ENCODE measurements at regions not wholly inside any gene's neighbourhood (a gene's known extent, or its start where the extent isn't known, plus 50 kb on each side); places are given as distances from the start of the nearest gene placed in this dataset.

DNA sequence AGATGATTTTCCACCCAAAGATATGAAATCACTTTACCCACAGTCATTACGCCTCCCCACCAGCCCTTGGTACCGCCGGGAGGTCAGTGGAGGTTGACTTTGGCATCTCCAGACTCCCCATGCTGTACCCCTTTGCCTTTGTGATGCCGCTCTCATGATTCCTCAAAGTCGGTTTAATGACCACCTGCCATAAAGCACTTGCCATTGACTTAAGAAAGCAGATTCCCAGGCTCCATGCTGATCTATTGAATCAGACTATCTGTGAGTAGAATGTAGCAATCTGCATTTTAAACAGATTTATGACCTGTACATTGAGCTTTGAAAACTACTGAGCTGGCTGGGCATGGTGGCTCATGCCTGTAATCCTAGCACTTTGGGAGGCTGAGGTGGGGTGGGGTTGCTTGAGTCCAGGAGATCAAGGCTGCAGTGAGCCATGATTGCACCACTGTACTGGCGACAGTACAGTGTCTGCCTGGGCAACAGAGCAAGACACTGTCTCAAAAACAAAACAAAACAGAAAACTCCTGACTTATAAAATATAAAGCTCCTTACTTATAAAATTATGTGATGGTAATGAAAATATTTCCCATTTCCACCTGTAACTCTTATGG, 235.2 kb downstream of the KLF5 start:
- no peak overlapping the region for H3K4me3 Mint-ChIP-seq
- POLR2A ChIA-PET = no interaction called here
- no peak for ATAC-seq

GRCh38 chr13:73292127-73292526, 233.3 kb downstream of the KLF5 start:
- ChIA-PET POLR2A (no interaction called here), CTCF (no interaction called here)
- Mint-ChIP-seq H3K9me3 (ENCODE audit: insufficient read depth) (no peaks in the 10 kb centered on the region), H3K27ac (no peak overlapping the region), H3K27me3 (ENCODE audit: low read depth) (peaks cover 14% of the 10 kb centered on the region), H3K36me3 (ENCODE audit: low read depth) (no peaks in the 10 kb centered on the region), H3K4me3 (no peak overlapping the region), H3K4me1 (ENCODE audit: low read depth) (peaks cover 5% of the 10 kb centered on the region)
- DNase-seq (no peak), ATAC-seq (no peak)

More for the DNA sequence above, 235.2 kb downstream of the KLF5 start:
- Mint-ChIP-seq H3K36me3 (ENCODE audit: low read depth) (no peaks in the 10 kb centered on the region), H3K4me1 (ENCODE audit: low read depth) (no peaks in the 10 kb centered on the region), H3K27ac (no peak overlapping the region), H3K9me3 (ENCODE audit: insufficient read depth) (no peaks in the 10 kb centered on the region), H3K27me3 (ENCODE audit: low read depth) (peaks cover 17% of the 10 kb centered on the region)
- CTCF ChIA-PET = no interaction called here
- no peak for DNase-seq

GRCh38 chr13:73290844-73291243, 232.0 kb downstream of the KLF5 start:
- Mint-ChIP-seq H3K4me3 (no peak overlapping the region), H3K4me1 (ENCODE audit: low read depth) (peaks cover 5% of the 10 kb centered on the region), H3K27ac (no peak overlapping the region), H3K27me3 (ENCODE audit: low read depth) (peaks cover 14% of the 10 kb centered on the region), H3K9me3 (ENCODE audit: insufficient read depth) (no peaks in the 10 kb centered on the region), H3K36me3 (ENCODE audit: low read depth) (no peaks in the 10 kb centered on the region)
- ChIA-PET POLR2A (no interaction called here), CTCF (interaction anchor here (0.7 kb wide), 1 partner anchor 16 kb away, joined by 3 read pairs; no protein-coding TSS in a partner anchor)
- DNase-seq (no peak), ATAC-seq (no peak)

- Mint-ChIP-seq H3K27me3 (ENCODE audit: low read depth) (peaks cover 12% of the 10 kb centered on the region), H3K27ac (no peak overlapping the region), H3K36me3 (ENCODE audit: low read depth) (no peaks in the 10 kb centered on the region), H3K4me1 (ENCODE audit: low read depth) (peaks cover 5% of the 10 kb centered on the region), H3K9me3 (ENCODE audit: insufficient read depth) (no peaks in the 10 kb centered on the region), H3K4me3 (no peak overlapping the region)
- no peak for DNase-seq
- POLR2A ChIA-PET = no interaction called here
- CTCF ChIA-PET = no interaction called here
- ATAC-seq = no peak
These were observed 229.8 kb downstream of the KLF5 start for GRCh38 chr13:73288596-73288995.

DNA sequence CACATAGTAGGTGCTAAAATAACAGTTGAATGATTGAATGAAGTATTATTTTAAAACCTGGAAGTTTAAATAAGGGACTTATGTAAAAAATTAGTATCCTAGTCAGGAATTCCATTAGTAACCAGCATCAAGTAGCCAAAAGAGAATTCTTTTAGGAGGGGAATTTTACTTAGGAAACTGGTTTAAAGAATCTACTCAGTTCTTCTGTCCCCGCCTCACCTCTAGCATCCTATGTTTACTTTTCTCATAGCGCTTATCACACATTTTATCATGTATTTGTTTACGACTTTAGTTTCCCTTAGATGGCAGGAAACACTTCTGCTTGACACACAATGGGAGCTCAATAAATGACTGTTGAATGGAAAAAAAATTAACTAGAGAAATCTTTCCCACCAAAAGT, 229.0 kb downstream of the KLF5 start:
- ATAC-seq (no peak), DNase-seq (no peak)
- Mint-ChIP-seq H3K27ac (no peak overlapping the region), H3K27me3 (ENCODE audit: low read depth) (peaks cover 15% of the 10 kb centered on the region), H3K9me3 (ENCODE audit: insufficient read depth) (no peaks in the 10 kb centered on the region), H3K4me3 (no peak overlapping the region), H3K4me1 (ENCODE audit: low read depth) (peaks cover 5% of the 10 kb centered on the region), H3K36me3 (ENCODE audit: low read depth) (no peaks in the 10 kb centered on the region)
- POLR2A ChIA-PET = no interaction called here
- CTCF ChIA-PET = no interaction called here

DNA sequence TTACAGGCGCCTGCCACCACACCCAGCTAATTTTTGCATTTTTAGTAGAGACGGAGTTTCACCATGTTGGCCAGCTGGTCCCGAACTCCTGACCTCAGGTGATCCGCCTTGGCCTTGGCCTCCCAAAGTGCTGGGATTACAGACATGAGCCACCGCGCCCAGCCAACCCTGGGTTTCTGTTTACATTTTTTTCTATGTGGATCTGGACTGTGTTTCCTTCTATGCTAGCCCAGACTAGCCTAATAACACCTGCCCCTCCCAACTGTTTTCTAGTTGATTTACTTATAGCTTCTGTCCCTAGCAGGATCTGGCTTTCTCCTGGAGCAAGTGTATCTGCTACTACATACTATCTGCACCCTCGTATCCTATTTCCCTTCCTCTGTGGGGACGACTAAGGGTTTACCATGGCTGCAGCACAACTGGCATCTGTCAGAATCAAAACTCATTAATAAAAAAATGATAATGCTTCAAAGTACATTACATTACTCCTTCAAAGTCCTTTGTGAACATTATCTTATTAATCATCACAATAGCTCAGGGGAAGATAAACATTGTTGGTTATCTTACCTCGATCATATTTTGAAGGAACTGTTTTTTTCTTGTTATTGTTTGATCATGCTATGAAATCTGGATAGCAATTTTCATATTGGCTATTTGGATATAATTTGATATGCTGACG, 228.3 kb downstream of the KLF5 start:
- Mint-ChIP-seq H3K9me3 (ENCODE audit: insufficient read depth) (no peaks in the 10 kb centered on the region), H3K27ac (no peak overlapping the region), H3K4me1 (ENCODE audit: low read depth) (peaks cover 5% of the 10 kb centered on the region), H3K4me3 (no peak overlapping the region), H3K36me3 (ENCODE audit: low read depth) (no peaks in the 10 kb centered on the region), H3K27me3 (ENCODE audit: low read depth) (peaks cover 15% of the 10 kb centered on the region)
- ATAC-seq = no peak
- CTCF ChIA-PET = no interaction called here
- POLR2A ChIA-PET = no interaction called here
- DNase-seq = no peak

DNA sequence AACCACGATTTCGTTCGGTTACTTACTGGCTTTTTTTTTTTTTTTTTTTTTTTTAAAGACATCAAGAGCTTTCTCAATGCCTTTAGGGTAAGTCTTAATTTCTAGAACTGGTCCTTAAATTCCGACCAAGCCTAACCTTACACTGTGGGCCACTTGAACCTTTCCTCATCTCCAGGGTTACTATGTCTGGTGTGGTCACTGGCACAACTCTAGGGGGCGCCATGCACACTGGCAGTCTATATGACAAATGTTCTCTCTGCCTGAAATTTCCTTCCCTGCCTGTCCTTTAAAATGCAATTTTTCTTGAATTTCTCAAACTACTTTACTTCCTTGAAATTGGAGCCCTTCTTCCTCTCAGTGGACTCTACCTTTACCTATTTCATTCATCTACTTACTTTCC, 227.4 kb downstream of the KLF5 start:
- no peak for DNase-seq
- Mint-ChIP-seq H3K4me1 (ENCODE audit: low read depth) (peaks cover 5% of the 10 kb centered on the region), H3K9me3 (ENCODE audit: insufficient read depth) (no peaks in the 10 kb centered on the region), H3K27me3 (ENCODE audit: low read depth) (peaks cover 12% of the 10 kb centered on the region), H3K27ac (no peak overlapping the region), H3K4me3 (no peak overlapping the region), H3K36me3 (ENCODE audit: low read depth) (no peaks in the 10 kb centered on the region)
- CTCF ChIA-PET = no interaction called here
- ATAC-seq = no peak
- POLR2A ChIA-PET = no interaction called here

DNA sequence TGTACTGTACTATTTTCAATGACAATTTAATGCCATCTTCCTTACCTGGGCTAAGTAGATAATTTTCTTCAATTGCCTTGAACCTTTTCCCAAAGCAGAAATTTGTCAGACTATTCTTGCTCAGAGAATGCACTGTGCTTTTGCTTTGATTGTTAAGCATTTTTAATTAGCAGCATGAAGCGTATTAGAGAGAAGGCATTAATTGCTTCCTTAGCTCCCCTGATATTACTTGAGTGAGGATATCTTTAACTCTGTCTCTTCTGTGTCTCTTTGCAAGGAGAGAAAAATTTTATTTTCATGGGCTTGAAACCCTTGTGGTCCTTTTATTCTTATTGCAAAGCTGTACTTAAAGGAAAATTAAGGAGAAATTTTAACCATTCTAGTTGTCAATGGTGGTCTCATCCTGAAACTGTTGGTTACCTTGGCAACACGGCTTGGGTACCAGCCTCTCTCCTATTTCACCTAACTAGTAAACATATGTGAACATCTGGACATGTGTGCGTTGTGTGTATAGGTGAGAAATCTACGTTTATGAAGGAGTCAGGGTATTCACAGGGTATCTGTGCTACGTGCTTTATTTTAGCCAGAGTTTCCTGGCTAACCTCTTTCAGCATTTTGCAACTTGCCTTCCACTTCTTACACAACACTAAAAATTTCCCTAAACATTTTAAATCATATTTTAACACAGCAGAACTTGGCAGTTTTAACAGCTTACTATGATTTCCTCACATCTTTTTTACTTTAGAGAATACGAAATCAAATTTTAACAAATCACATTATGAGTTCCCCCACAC, 225.5 kb downstream of the KLF5 start:
- CTCF ChIA-PET = no interaction called here
- peaks cover 5% of the 10 kb centered on the region for H3K4me1 Mint-ChIP-seq (ENCODE audit: low read depth)
- POLR2A ChIA-PET = no interaction called here

DNA sequence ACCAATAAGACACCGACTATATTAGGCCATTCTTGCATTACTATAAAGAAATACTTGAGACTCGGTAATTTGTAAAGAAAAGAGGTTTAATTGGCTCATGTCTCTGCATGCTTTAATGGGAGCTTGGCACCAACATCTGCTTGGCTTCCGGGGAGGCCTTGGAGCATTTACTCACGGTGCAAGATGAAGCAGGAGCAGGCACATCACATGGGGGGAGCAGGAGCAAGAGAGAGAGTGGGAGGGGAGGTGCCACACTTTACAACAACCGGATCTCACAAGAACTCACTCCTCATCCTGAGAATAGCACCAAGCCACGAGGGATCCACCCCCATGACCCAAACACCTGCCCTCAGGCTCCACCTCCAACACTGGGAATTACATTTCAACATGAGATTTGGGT, 224.8 kb downstream of the KLF5 start:
- Mint-ChIP-seq H3K4me1 (ENCODE audit: low read depth) (peaks cover 8% of the 10 kb centered on the region), H3K36me3 (ENCODE audit: low read depth) (peaks cover 5% of the 10 kb centered on the region), H3K9me3 (ENCODE audit: insufficient read depth) (peaks cover 5% of the 10 kb centered on the region), H3K27me3 (ENCODE audit: low read depth) (peaks cover 5% of the 10 kb centered on the region), H3K27ac (no peak overlapping the region), H3K4me3 (no peak overlapping the region)
- CTCF ChIA-PET = no interaction called here
- DNase-seq = no peak
- POLR2A ChIA-PET = no interaction called here
- ATAC-seq = no peak

More for the DNA sequence above, 225.5 kb downstream of the KLF5 start:
- Mint-ChIP-seq H3K36me3 (ENCODE audit: low read depth) (no peaks in the 10 kb centered on the region), H3K9me3 (ENCODE audit: insufficient read depth) (peaks cover 1% of the 10 kb centered on the region), H3K27ac (no peak overlapping the region), H3K4me3 (no peak overlapping the region), H3K27me3 (ENCODE audit: low read depth) (peaks cover 5% of the 10 kb centered on the region)
- ATAC-seq (no peak), DNase-seq (no peak)

- CTCF ChIA-PET = no interaction called here
These were observed 222.9 kb downstream of the KLF5 start for GRCh38 chr13:73281746-73282145.

DNA sequence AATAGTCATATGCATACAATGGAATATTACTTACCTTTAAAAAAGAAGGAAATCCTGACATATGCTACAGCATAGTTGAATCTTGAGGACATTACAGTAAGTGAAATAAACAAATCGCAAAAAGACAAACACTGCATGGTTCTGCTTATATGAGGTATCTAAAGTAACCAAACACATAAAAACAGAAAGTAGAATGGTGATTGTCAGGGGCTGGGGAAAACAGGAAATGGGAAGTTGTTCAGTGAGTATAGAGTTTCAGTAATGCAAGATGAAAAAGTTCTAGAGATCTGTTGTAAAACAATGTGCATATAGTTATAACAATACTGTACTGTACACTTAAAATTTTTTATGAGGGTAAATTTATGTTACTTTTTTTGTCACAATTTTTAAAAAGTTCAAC, 219.4 kb downstream of the KLF5 start:
- H3K4me1 Mint-ChIP-seq (ENCODE audit: low read depth) = peaks cover 49% of the 10 kb centered on the region
- H3K36me3 Mint-ChIP-seq (ENCODE audit: low read depth) = peaks cover 26% of the 10 kb centered on the region
- ATAC-seq (no peak), DNase-seq (no peak)
- CTCF ChIA-PET = no interaction called here
- H3K4me3 Mint-ChIP-seq = no peak overlapping the region
- peaks cover 18% of the 10 kb centered on the region for H3K9me3 Mint-ChIP-seq (ENCODE audit: insufficient read depth)
- H3K27ac Mint-ChIP-seq = peak overlapping the region; percentile 16
- POLR2A ChIA-PET = no interaction called here
- peaks cover 3% of the 10 kb centered on the region for H3K27me3 Mint-ChIP-seq (ENCODE audit: low read depth)

More at GRCh38 chr13:73281746-73282145, 222.9 kb downstream of the KLF5 start:
- no peak overlapping the region for H3K27ac Mint-ChIP-seq
- ATAC-seq (no peak), DNase-seq (no peak)
- peaks cover 19% of the 10 kb centered on the region for H3K36me3 Mint-ChIP-seq (ENCODE audit: low read depth)
- H3K4me3 Mint-ChIP-seq = no peak overlapping the region
- peaks cover 17% of the 10 kb centered on the region for H3K4me1 Mint-ChIP-seq (ENCODE audit: low read depth)
- POLR2A ChIA-PET = no interaction called here
- H3K9me3 Mint-ChIP-seq (ENCODE audit: insufficient read depth) = peaks cover 18% of the 10 kb centered on the region
- peaks cover 5% of the 10 kb centered on the region for H3K27me3 Mint-ChIP-seq (ENCODE audit: low read depth)

DNA sequence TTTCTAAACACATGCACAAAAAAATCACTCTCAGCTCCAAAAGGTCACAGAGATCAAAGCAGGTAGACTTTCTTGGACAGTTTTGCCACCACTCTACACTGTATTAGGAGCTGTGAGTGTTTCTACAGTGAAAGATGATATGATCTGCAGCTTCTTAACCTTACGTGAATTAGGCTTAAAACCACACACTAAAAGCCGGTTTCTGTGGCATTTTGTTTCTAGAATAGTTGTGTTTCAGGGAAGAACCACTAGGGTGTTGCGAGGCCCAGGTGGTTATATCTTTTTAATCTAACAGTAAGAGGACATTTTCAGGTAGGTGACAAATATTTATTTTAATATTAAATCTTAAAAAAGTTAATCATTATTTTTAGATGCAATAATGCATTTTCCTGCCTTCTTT, 216.4 kb downstream of the KLF5 start:
- peaks cover 18% of the 10 kb centered on the region for H3K9me3 Mint-ChIP-seq (ENCODE audit: insufficient read depth)
- no peak overlapping the region for H3K4me3 Mint-ChIP-seq
- peaks cover 54% of the 10 kb centered on the region for H3K4me1 Mint-ChIP-seq (ENCODE audit: low read depth)
- H3K36me3 Mint-ChIP-seq (ENCODE audit: low read depth) = peaks cover 30% of the 10 kb centered on the region
- CTCF ChIA-PET = interaction anchor here (0.8 to 1.5 kb wide), 5 partner anchors 9 to 46 kb away, joined by 3 to 5 read pairs (median 3); no protein-coding TSS in a partner anchor
- no peaks in the 10 kb centered on the region for H3K27me3 Mint-ChIP-seq (ENCODE audit: low read depth)
- peak overlapping the region; percentile 66 for H3K27ac Mint-ChIP-seq
- POLR2A ChIA-PET = interaction anchor here (1.5 kb wide), 1 partner anchor 216 kb away, joined by 3 read pairs; the partner anchor contains the start of gene KLF5
- peak; percentile 56 for DNase-seq
- ATAC-seq = peak; percentile 91
